22Rv1 (cell line): ENCODE measurements at regions not wholly inside any gene's neighbourhood (a gene's known extent, or its start where the extent isn't known, plus 50 kb on each side); places are given as distances from the start of the nearest gene placed in this dataset.

Experiments
- H3K27ac ChIP-seq: fragments of 450-650 bp; 2 replicates; pipeline ENCODE4 v1.5.1; 2017
- ZFX ChIP-seq: fragments of 450-650 bp; IDR thresholded peaks from 2 replicates; pipeline ENCODE4 v1.6.1; 2017; ENCODE audit warnings: antibody characterized with exemption, borderline replicate concordance
- TF ChIP-seq, protein P1 (sequence below): fragments of 450-650 bp; IDR thresholded peaks from 2 replicates; pipeline ENCODE4 v1.5.1; 2017; ENCODE audit warnings: mild to moderate bottlenecking

DNA sequence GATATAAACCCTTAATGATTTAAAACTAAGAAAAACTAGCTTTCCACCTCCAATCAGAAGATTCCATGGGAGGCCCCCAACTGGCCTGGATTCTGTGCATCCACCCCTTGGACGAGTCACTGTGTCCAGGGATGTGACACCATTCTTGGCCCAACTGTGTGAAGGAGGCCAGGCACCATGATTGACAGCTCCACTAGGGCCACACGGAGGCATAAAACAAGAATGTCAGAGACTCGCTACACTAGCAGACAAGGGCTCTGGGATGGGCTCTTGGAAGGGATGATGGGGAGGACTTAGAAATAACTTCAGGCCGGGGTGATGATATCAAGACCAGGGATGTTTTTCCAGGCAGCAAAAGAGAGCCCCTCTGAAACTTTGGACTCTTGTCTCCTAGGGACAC, 117.8 kb upstream of the GNAO1 start:
- no peak overlapping the region for H3K27ac ChIP-seq
- TF ChIP-seq, protein P1, sequence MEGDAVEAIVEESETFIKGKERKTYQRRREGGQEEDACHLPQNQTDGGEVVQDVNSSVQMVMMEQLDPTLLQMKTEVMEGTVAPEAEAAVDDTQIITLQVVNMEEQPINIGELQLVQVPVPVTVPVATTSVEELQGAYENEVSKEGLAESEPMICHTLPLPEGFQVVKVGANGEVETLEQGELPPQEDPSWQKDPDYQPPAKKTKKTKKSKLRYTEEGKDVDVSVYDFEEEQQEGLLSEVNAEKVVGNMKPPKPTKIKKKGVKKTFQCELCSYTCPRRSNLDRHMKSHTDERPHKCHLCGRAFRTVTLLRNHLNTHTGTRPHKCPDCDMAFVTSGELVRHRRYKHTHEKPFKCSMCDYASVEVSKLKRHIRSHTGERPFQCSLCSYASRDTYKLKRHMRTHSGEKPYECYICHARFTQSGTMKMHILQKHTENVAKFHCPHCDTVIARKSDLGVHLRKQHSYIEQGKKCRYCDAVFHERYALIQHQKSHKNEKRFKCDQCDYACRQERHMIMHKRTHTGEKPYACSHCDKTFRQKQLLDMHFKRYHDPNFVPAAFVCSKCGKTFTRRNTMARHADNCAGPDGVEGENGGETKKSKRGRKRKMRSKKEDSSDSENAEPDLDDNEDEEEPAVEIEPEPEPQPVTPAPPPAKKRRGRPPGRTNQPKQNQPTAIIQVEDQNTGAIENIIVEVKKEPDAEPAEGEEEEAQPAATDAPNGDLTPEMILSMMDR = no peak
- no peak for TF ChIP-seq ZFX

DNA sequence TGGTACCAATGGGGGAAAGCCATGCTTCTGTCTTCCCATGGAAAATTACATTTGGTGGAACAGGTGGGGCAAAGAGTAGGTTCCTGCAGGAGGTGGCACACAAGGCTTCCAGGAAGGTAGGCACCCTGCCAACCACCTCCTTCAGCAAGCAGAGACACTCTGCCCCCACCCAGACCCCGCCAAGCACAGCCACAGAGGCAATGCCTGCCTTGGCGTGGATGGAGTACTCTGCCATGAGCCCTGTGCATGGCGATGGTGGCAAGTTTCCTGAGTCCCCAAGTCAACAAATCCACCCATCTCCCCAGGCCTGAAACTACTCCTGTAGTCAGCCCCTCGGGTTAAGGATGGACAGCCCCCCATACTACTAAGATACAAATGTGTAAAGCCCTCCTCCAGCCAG, 119.2 kb upstream of the GNAO1 start:
- no peak for TF ChIP-seq ZFX
- TF ChIP-seq, protein P1 = no peak
- H3K27ac ChIP-seq = no peak overlapping the region

DNA sequence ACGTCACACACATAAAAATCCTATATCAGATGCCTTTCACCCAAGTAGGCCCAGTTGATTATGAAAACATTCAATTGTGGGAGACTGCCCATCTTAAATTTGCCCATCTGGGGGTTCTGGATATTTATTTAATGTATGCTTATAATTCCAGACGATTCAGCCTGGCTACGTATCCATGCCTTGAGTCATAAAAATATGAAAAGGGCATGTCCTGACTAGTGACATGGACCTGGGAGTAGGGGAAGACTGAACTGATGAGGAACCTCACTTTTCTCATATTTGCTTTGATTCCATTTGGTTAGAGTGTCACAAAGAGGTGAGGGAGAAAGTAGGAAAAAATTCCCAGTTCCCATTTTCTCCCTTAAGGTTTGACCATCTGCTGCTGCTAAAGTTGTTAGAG, 122.5 kb upstream of the GNAO1 start:
- H3K27ac ChIP-seq = no peak overlapping the region
- TF ChIP-seq, protein P1 = no peak
- TF ChIP-seq ZFX = no peak

DNA sequence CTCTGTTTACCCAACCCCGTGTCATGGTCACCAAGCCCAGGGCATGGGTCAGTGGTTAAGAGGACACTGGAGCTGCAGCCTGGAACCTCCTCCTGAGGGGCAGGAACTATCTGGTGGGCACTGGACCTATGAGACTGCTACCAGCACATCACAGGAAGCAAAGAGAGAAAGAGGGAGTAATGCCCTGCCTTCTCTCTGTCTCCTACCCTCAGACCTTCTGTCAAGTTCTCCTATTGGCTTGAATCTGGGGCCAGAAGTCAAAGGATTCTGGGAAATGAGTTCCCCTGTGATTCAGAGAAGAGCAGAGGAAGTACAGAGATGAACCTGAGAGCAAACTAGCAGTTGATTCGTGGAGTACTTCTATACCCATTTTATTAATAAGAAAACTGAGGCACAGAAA, 123.0 kb upstream of the GNAO1 start:
- H3K27ac ChIP-seq = no peak overlapping the region
- TF ChIP-seq, protein P1 = no peak
- TF ChIP-seq ZFX = no peak

DNA sequence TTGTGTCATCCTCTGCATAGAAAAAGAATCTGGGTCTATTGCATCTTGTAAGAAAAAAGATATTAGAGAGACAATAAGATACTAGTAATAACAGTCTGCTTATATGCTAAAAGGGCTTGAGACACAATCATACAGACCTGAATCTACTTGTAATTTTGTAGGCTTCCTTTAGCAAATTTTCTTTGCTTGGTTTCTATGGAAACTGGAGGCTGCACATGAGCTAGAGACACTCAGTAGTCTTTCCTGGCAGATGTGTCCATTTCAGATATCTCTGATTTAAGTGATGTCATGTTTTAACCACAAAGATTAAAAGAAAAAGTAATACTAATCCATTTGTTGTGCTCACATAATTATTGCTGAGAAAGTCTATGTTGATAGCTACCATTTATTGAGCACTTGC, 123.9 kb upstream of the GNAO1 start:
- no peak overlapping the region for H3K27ac ChIP-seq
- TF ChIP-seq, protein P1 = no peak
- no peak for TF ChIP-seq ZFX

DNA sequence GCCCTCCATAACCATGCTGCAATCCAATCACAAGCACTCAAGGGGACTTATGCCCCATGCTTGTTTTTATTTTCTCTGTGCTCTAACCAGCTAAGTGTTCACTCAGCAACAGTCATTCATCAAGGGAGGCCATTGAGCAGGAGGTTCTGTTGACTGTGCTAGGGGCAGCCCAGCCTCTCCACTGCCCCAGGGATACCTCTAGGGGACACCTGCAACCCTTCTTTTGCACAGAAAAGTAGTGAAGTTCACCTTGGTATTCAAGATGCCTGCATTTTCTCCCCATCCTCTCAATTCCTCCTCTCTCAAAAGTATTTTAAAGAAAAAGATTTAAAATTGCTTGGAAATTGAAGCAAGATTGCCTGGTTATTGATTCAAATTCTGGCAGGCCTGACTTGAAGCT, 124.7 kb upstream of the GNAO1 start:
- no peak overlapping the region for H3K27ac ChIP-seq
- TF ChIP-seq, protein P1 = no peak
- TF ChIP-seq ZFX = no peak

DNA sequence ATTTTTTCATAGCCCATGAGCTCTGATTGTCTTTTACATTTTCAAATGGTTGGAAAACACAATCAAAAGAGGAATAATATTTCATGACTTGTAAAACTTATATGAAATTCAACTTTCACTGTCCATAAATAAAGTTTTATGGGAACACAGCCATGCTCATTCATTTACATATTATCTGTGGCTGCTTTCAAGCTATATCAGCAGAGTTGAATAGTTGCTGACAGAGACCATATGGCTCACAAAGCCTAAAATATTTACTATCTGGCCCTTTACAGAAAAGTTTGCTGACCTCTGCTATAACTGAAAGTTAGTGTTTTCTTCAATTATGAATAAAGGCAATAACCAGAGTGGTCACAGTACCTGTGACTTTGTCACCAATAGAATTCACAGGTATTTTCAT, 128.2 kb upstream of the GNAO1 start:
- no peak for TF ChIP-seq ZFX
- TF ChIP-seq, protein P1 = no peak

More for the DNA sequence above, 128.2 kb upstream of the GNAO1 start:
- H3K27ac ChIP-seq = no peak overlapping the region
